Dedifferentiated amniotic fluid mesenchymal stem cell (primary cell): ENCODE measurements at regions not wholly inside any gene's neighbourhood (a gene's known extent, or its start where the extent isn't known, plus 50 kb on each side); places are given as distances from the start of the nearest gene placed in this dataset.

Source experiments
- DNase-seq: peaks from one replicate; pipeline ENCODE4 v3.0.0-alpha.2; 2016; ENCODE audit errors: extremely low spot score

GRCh38 chr1:193312432-193312831 lies 126.0 kb upstream of the B3GALT2 start:
- DNase-seq, result no peak

- no peak for DNase-seq
Measured at GRCh38 chr1:193311226-193311948, 125.0 kb upstream of the B3GALT2 start.

- DNase-seq, result no peak
Measured at GRCh38 chr1:193310564-193310963, 124.2 kb upstream of the B3GALT2 start.

DNA sequence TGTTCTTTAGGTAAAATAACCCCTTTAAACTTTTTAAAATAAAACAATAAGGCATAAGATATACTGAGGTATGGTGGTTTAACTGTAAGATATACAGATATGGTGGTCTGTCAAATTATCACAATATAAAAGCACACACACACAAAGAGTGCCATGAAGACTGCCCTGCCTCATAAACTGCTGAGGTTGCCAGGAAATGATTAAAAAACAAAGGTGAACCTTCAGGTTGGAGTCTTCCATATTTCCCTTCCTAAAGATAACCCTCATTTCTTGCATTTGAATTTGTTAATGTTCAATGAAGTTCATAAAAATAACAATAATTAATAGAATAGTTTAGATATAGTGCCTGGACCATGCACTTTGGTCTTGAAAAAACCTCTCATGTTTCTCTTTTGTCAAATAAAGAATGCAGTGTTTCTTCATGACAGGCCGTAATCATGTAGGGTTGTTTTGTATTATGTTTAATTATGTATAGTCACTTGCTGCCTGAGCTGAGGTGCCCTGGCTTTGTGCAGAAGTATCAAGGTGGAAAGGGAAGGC lies 123.6 kb upstream of the B3GALT2 start:
- no peak for DNase-seq

DNA sequence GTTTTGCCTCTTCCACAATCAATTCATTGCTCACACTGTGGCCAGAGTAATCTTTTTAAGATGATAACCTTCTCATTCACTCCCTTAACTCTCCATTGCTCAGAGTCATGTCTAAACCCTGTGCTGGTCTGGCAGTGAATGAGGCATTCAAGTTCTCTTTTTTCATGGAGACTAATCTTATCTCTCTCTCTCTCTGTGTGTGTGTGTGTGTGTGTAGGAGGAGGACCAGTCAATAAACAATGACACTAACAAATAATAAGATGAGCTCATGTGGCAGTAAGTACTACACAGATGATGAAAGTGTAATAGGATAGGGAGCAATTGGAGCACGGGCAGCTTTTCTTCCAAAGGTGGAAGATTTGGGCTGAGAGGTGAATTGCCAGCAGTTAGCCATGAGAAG lies 122.0 kb upstream of the B3GALT2 start:
- no peak for DNase-seq

- no peak for DNase-seq
Measured at GRCh38 chr1:193306430-193306829, 120.0 kb upstream of the B3GALT2 start.
